Adrenal gland (tissue), 5 donors: ENCODE measurements at regions not wholly inside any gene's neighbourhood (a gene's known extent, or its start where the extent isn't known, plus 50 kb on each side); places are given as distances from the start of the nearest gene placed in this dataset.

Experiments used
- CTCF ChIP-seq, 6 experiments: fragments of 450-650 bp in 4 of 6; fragments of 200-600 bp in 2 of 6; sonication (generic) in 1 of 6; IDR thresholded peaks; 1 replicate in 5 of 6; 2 replicates in 1 of 6; pipeline versions ENCODE4 v1.5.1 to v1.8.0; 2016 to 2021; ENCODE audit warnings: antibody characterized with exemption in 6 of 6, mild to moderate bottlenecking in 2 of 6, moderate library complexity in 1 of 6
- POLR2A ChIP-seq, 2 donors: fragments of 450-650 bp; IDR thresholded peaks; one replicate each; pipeline ENCODE4 v1.6.1; 2017; ENCODE audit warnings: antibody characterized with exemption in 2 of 2, mild to moderate bottlenecking in 2 of 2, moderate library complexity in 1 of 2
- donor health status: DM: no; HTN: no; CAD: no.

- TF ChIP-seq CTCF (IDR thresholded peaks at IDR 0.05) (no peak), POLR2A (IDR thresholded peaks at IDR 0.05) (no peak)
Measured at GRCh38 chr16:65863236-65863635, 503.3 kb upstream of the CDH5 start.
